HG02840 (cell line): ENCODE measurements at regions not wholly inside any gene's neighbourhood (a gene's known extent, or its start where the extent isn't known, plus 50 kb on each side); places are given as distances from the start of the nearest gene placed in this dataset.

Experiments used
- ATAC-seq: cut with Tn5 transposase; IDR thresholded peaks from one replicate; pipeline ENCODE4 v1.9.1; 2021; ENCODE audit warnings: mild to moderate bottlenecking, moderate library complexity, moderate number of reproducible peaks; ENCODE audit not compliant: unreplicated experiment, low FRiP score

DNA sequence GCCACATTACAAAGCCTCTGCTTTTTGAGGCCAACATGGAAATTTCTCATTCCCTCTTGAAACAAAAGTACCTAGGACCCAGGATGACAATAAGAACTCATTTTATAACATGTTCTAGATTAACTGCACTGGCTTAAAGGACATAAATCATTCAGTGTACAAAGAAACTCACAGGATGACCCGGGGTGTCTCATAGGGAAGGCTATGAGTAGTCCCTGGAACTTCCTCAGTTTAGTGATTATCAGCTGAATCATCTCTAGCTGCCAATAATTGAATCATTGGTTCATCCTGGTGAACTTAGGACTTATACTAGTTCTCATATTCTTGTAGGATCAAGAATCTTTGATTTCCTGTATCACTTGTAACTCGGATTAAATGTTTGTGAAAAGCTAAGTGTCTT is 95.8 kb upstream of the WDR1 start:
- ATAC-seq: no peak

DNA sequence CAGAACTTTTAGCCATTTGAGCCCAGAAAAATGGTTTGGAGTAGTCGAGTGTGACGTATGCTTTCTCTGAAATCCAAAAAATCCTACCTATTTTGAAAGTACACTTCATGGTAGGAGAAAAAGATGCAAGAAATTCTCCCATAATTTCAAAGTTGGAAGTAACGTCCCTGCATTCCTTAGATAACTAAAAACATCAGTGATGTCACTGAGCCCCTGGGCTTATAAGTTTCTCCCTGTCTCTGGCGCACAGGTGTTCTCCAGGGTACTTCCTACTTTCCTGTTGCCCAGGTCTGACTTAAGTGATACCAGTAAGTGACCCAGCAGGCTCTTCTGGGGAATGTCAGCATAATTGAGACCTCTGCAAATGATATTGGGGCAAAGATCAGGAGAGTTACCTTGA is 90.5 kb upstream of the WDR1 start:
- no peak for ATAC-seq

DNA sequence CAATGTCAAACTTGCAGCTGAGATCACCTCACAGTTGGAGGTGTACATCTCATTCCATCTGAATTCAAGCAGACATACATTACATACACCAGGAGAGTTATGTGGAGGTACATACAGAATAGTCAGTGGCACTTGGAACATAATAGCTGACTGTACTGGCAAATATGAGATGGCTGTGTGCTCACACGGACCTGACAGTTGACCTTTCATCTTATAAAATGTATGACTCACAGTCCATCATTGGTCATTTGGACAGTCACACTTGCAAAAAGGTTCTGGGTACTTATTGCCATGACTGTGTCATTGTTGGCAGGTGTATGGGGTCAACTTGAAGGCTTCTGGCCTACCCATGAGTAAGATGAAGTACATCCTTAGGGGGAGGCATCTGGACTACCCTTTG is 88.6 kb upstream of the WDR1 start:
- ATAC-seq: no peak

DNA sequence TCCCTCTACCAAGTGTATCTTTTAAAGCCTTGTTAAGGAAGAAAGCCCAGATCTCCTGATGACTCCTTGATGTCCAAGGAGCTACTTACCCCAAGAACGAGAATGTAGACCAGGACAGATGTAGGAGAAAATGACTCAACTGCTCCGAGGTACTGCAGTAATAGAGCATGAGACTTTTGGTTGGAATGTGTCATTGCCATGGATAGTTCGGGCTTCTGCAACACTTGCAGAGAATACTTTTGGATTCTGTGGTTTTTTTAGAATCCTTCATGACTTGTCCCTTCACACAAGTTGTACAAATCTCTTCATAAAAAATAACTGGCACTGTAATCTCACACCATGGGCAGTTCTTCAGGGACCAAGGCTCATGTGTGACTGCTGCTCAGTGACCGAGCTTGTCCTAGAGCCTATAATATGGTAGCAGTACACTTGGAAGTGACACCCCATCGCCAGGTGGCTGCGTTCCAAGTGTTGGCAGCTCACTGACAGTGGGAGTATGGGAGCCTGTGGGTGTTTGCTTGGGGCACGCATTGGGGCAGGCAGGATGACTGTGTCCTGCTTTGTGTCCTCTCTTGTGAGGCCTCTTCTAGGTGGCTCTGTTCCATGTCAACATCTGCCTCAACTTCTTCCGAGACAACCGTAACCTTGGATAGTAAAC is 87.9 kb upstream of the WDR1 start:
- ATAC-seq: no peak

GRCh38 chr4:10203851-10204250 is 87.3 kb upstream of the WDR1 start:
- no peak for ATAC-seq

GRCh38 chr4:10201381-10202223 is 85.0 kb upstream of the WDR1 start:
- no peak for ATAC-seq

GRCh38 chr4:10200869-10201268 is 84.3 kb upstream of the WDR1 start:
- no peak for ATAC-seq

DNA sequence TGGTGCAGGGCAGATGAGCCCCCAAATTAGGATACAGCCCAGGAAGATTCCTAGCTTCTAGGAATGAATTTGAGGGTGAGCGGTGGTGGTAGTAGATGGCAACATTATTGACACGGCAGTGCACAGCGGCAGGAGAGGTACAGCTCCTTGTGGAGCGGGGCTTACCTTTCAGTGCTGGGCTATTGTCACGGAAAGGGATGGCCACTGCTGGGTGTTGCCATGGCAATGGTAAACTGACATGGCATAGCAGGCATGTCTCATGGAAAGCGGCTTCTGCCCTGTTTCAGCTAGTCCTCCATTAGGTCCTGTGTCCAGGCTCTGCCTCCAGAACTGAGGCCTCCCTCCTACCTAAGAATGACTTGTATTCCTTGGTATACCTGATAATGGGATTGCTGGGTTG is 81.8 kb upstream of the WDR1 start:
- ATAC-seq: no peak

GRCh38 chr4:10197952-10198351 is 81.4 kb upstream of the WDR1 start:
- ATAC-seq: no peak

DNA sequence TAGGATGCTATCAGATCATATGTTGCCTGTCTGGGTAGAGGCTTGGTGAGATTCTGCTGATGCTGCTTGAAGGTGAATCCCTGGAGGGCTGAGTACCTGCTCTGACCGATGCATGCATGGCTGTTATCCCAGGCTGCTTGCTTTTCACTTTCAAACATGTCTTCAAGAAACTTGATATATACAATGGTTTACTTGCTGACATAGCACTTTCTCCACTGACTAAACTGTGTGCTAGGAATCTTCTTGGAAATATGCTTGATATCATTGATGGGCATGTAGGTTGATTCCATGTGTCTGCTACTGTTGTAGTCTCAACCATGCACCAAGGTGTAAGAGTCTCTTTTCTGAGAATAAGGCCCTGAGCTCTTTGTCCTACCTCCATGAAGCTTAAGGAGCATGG is 79.6 kb upstream of the WDR1 start:
- ATAC-seq: no peak

- ATAC-seq: no peak
Measured at GRCh38 chr4:10192331-10192730, 75.7 kb upstream of the WDR1 start.

- ATAC-seq: no peak
Measured at GRCh38 chr4:10188400-10189004, 71.9 kb upstream of the WDR1 start.

DNA sequence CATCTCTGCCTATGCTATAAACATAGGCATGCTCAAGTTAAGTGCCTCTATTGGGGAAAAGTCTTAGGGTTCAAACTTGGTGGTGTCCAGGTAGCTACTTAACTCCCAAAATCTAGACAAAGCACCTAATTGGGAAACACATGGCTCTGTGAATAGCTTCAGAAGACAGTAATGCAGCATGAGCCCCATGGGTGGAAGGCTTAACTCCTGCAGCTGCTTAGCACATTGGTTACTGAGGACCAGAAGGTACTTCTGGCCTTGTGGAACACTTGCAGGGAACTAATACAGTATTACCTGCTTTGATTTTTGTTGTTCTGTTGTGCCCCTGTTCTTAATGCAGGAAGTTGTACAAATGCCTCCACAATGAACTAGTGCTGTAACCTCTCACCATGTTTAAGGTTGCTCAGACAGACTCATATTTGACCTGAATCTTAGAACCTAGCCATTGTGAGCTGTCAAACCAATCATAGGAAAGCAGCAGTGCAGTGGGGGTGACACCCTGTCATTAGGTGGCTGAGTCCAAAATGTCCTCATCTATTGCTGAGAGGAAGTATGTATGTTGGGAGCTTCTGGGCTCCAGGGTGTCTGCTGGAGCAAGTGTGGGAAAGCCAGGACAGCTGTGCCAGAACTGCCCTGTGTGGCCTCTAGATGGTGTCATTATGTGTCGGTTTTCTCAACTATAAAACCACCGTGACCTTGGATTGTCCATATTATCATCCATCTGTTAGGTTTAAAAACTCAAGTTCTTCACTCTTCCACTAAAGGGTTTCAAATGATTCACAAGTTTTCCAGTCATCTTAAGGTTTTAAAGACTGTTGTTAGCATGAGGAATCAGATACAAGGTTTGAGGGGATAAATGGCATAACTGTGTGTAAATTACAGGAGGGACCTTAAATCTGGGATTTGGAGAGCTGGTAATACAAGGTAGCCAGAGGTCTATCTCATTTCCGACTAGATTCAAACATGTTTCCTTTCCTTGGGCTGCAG is 69.9 kb upstream of the WDR1 start:
- no peak for ATAC-seq

DNA sequence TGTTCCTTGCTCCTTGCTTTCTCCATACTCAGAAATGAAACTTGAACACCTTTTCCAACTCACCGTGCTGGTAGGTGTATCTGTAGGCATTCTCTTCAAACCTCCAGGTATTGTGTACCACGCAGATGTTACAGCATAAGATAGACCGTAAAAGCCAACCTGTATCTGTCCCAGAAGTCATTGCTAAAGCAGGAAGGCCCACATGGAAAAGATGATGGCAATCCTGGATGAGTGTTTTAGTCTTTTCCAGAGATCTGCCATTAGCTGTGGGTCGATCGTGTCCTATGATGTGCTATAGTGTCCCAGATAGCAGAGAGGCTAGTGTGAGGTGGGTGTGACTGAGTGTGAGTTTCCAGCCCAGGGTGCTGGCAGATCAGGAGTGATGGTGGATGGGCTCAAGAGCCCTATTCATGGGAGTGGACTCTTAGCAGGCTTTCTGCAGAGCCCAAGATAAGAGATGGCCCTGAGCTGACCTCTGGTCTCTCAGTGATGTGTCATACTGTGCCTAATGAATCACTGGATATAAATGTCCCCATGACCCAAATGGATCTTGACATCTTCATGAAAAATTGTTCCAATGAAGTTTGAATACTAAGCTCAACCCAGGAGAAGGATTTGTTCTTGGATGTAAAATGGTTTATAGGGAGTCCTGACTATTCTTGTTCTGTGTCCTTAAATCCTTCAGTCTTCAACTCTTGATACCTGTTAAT is 69.1 kb upstream of the WDR1 start:
- ATAC-seq: no peak

DNA sequence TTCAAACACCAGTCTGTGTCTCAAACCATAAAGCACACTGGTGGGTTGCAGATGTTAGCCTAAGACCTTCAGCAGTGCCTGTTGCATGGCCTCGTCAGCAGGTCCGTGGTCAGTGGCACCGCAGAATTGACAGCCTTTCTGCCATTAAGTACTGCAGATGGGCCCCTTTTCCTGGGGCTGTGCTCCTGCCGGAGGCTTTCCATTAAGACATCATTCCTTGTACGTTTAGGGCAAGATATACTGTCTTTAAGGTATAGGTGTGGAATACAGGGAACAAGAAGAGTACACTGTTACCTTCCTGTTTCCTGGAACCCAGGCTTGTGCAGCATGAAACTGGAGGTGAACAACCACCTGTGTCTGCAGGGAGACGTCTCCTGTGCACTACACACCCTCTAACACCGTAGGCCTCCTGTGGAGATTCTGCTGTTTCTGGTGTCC is 67.9 kb upstream of the WDR1 start:
- ATAC-seq: no peak

DNA sequence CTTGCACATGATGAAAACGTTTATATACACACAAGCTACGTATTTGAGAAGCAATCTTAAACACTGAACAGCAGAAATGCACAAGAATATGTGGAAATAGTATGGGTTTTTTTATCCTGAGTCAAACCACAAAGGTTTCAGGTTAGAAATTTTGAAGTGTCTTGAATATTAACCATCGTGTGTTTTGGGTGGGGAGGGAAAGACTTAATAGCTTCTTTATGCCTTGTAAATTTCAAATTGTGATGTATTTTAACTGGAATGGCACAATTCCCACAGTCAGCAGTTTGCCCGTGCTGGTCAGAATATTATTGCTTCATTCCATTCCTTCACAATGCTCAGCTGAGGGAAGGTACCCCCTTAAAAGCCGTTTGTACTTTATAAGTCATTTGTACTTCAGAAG is 67.4 kb upstream of the WDR1 start:
- ATAC-seq: no peak

DNA sequence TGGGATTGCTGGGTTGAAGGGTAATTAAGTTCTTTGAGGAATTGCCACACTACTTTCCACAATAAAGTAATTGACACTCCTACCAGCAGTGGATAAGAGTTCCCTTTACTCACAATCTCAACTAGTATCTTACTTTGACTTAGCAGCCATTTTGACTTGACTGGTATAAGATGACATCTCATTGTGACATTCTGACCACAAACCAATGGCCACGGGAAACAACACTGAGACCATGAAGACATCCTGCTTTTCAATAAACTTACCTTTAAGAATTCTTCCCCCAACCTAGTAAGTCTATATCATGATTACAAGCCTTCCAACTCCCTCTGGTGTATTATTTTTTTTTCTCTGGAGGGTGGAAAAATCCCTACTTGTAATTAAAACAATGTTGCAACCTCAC is 66.9 kb upstream of the WDR1 start:
- ATAC-seq: no peak

GRCh38 chr4:10182446-10183424 is 66.1 kb upstream of the WDR1 start:
- ATAC-seq: no peak
